Dedifferentiated amniotic fluid mesenchymal stem cell (primary cell): ENCODE measurements at regions not wholly inside any gene's neighbourhood (a gene's known extent, or its start where the extent isn't known, plus 50 kb on each side); places are given as distances from the start of the nearest gene placed in this dataset.
A peak's percentile ranks its signal among the peaks of the same experiment; 100 is the strongest.
"Not testable (repeated sequence)": the region's sequence is repeated elsewhere in the genome, so short reads cannot be mapped to it uniquely, and the experiment has no call there.

Source experiments
- DNase-seq: peaks from one replicate; pipeline ENCODE4 v3.0.0-alpha.2; 2016; ENCODE audit errors: extremely low spot score

DNA sequence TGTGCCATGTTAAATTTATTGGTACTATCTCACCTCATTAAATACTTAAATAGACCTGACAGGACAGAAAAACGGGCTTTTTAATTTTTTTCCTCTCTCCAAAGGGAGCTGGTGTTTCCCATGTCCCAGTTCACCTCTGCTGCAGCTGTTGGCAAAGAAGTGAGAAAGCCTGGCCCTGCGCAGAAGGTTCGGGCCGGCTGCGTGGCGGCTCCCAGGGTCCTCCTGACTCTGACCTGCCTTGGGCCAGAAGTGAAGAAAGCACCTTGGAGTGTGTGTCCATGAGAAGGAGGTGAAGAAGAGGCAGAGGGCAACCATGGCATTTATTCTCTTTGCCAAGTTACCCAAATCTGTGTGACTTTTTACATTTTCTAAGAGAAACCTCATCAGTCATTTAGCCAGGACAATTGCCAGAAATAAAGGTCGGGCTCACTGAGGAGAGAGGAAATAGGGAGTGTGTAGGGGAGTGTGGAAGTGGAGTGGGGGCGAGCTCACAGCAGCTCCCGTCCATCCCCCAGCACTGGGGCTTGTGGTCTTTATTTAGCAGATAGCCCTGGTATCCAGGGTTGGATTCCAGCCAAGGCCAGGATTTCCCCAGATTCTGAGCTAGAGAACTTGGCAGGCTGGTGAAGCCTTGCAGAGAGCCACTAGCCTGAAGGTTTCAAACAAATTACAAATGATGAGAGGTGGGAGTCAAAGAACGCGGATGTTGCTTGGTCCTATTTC is 102.4 kb upstream of the CADM1 start:
- DNase-seq, result peak; percentile 26

DNA sequence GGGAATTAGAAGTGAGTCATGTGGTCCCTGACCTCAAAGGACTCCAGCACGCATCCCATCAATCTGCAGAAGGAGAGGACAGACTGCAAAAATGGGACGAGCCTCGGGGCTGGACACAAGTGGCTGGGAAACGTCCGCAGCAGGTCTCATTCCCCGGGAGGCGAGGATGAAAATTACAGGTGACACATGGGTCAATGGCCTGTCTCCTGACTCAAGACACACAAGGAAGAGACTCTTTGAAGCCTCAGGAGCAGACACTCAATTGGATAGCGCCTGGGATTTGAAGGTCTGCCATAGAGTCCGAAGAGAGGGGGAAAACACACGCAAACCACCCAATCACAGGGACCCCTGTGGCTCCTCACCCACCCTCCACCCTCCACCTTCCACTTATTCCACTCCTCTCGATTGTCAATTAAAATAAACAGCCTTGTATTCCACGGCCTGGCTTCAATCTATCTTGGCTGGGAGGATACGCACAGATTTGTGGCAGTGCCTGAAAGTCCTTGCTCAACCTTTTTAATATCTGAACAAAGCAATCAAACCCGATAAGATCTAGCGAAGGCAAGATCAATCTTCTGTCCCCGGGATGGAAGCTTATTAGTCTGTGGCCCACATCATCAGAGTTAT is 101.8 kb upstream of the CADM1 start:
- DNase-seq, result no peak

DNA sequence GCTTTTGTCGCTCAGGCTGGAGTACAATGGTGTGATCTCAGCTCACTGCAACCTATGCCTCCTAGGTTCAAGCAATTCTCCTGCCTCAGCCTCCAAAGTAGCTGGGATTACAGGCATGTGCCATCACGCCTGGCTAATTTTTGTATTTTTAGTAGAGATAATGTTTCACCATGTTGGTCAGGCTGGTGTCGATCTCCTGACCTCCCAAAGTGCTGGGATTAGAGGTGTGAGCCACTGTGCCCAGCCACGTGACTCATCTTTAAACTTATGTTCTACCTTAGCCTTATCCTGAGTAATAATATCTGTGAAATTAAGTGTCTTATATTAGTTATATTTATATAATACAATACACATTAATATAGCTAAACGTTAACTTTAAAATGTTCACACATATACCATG is 101.2 kb upstream of the CADM1 start:
- DNase-seq, result not testable (repeated sequence)

DNA sequence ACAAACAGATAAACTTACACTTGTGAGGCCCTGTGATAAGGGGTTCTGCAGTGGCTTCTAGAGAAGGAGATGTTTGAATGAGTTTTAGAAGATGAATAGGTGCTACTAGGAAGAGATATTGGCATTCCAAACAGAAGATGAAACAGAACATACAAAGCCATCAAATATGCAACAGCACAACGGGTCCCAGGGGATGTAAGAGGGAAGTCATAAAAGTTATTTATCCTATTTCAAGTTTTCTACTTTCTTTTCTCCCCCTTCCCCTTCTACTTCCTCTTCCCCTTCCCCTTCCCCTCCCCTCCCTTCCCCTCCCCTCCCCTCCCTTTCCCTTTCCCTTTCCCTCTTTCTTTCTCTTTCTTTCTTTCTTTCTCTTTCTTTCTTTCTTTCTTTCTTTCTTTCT is 94.9 kb upstream of the CADM1 start:
- no peak for DNase-seq

DNA sequence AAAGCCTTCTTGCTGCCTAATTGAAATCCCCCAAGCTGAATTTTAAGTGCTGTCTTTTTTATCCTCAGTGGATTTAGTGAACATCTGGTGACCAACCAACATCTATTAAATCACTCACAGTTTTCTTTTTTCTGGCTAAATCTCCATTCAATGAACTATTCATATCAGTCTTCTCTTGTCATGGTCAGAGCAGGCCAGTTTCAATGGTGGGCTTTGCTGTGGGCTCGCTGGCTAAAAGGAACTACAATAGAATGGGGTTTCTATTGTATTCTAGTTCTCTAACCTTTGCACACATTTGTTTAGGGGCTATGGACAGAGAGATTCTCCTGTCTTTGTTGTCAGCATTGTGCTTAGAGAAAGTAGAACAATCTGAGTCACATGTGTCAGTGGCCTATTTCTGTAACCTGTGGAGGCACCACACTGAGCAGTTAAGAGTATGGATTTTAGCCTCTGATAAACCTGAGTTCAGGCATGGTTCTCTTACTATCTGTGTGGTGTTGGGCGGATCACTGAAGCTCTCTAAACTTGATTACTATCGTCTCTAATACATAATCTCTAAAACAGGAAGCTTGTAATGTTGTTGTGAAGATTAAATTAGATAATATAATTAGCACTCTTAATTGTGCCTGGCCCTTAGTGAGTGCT is 94.2 kb upstream of the CADM1 start:
- DNase-seq, result no peak

DNA sequence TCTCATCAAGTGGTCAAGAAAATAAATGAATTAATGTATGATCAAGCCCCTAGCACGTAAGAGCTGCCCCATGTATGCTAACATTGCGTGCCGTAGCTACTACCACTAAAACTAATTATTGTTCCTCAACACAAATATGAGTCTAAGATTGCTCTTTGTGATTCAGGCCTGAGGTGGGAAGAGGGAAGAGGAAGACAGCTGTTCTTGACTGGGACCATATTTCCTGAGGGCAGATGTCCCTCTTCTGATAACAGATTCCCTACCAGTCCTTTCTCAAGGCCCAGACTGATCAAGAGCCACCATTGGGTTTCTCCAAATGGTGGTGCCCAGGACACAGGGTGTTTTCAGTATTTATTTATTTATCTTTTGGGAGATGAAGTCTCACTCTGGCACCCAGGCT is 87.2 kb upstream of the CADM1 start:
- no peak for DNase-seq

DNA sequence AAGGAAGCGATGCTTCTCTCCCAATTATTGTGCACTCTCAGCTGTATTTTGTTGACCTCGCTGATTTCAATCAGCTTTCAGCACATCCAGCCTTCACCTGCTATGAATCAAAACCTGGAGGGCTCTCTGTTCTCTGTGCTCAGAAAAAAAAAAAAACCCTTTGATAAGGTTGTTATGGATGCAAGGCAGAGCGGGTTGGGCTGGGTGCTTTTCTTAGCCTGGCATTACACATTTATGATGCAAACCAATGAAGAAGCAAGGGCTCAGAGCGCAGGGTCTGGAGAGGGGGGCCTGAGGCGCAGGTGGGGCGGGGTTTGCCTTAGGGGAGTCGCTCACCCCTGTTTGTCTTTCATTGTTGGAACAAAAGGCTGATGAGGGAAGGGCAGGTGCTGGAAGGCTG is 86.0 kb upstream of the CADM1 start:
- DNase-seq, result no peak

DNA sequence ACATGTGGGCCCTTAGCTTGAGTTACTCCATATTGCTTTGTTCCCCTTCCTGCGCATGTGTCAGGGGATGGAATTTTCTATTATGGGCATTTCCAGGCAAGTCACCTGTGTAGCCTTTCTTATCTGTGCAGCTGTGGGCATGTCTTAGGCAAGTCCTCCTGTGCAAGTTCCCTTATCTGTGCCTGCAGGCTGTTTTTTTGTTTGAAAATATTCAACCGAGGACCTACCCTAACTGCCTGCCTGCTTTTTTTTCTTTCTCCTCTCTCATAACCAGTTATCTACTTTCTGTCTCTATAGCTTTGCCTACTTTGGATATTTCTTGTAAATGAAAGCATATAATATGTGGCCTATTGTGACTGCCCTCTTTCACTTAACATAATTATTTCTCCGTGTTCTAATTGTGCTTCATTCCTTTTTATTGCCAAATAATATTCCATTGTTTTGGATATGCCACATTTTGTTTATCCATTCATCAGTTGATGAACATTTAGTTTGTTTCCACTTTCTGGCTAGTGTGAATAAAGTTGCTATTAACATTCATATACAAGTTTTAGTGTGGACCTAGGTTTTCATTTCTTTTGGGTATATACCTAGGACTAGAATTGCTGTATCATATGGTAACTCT is 83.6 kb upstream of the CADM1 start:
- DNase-seq, result no peak

DNA sequence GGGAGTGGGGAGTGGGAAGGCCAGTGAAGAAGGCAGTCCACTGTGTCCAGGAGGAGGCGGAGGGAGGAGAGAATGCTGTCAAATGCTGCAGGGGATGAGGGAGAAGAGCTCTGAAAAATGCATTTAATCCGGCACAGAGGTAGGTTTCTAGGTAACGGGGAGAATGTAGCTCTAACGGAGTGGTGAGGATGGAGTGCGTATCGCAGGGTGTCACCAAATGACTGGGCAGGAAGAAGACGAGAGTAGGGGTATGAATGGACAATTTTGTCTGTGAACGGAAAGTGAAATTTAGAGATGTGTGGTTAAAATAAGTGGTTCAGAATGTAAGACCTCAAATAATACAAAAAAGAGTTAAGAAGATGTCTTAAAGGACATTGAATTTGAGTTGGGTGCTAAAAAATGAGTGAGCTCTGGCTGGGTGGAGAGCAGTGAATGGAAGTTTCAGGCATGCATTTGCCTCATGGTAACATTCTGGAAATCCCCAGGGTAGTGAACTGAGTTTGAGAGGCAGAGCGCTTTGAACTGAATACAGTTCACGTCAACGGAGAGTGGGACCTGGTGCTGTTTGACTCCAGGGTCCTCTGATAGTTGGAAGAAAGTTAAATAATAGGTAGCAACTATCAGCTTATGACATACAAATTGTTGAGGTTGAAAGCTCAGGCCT is 81.3 kb upstream of the CADM1 start:
- no peak for DNase-seq

DNA sequence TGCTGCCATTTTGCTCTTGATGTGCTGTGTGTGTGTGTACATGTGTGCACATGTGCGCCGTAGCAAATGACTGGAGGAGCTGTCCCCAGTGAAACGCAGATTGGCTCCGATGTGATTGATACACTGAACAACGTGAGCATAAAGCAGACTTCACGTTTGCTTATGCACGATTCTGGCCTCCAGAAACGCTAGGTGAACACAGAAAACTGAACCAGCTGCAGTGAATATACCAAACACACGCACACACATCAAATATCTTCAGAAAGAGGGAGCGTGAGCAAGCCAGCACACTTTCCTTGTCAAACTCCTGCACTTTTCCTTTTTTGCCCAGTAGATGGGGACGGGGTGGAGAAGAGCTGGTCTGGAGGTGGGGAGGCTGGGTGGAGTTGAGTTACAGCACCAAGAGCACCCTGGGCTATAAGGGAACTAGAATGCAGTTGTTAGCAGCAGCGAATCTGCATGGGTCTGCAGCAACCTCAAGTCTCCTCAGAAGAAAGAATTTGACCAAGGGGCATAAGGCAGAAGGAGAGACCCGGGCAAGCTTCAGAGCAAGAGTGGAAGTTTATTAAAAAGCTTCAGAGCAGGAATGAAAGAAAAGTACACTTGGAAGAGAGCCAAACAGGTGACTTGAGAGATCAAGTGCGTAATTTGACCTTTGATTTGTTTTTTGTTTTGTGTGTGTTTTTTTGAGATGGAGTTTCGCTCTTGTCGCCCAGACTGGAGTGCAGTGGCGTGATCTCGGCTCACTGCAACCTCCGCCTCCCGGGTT is 77.8 kb upstream of the CADM1 start:
- DNase-seq, result no peak

DNA sequence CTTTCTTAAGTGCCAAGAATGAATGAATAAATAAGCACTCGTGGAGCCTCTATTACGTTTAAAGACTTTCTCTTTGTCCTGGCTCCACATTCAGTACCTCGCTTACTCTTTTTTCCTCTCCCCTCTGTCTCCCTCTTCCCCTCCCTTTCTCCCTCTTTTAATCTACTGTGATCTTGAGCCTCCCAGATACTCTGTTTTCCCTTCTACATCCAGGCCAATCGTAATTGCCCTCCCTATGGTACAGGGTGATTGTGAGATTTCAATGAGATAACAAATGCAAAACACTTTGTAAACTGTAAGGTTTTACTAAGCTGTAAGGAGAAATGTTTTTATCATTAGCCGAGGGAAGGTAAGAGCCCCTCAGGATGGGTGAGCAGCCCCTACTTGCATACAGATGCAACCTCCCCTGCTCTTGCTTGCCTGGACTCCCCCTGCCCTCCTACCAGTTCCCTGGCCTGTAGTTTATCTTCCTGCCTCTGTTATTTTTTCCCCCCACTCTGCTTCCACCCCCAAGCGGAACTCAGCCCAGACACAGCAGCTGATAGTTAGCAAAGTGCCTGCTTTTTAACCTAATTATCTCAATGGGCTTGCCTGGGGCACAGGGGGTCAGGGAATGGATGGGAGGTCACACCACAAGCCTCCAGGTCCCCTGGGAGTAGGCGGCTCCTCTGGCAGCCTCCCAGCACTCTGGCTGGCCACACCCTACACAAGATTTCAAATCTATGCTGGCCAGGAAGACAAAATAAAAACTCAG is 76.9 kb upstream of the CADM1 start:
- DNase-seq, result no peak

DNA sequence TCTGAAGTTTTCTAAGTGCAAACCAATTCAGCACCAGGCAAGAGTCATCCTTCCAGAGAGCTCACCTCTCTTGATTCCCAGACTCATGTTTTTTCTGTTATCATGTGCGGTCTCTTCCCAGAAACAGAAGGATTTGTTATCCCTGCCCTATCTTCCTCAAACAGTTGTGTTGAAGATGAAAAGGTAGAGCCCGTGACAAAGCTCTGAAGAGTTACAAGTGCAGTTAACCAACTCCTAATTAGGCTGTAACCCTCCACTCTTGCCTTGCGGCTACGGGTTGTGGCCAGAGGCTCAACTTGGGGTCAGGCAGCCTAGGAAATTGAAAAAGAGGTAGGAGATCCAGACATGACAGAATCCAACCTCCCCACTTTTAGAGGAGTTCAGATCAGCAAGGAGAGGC is 76.2 kb upstream of the CADM1 start:
- DNase-seq, result no peak

DNA sequence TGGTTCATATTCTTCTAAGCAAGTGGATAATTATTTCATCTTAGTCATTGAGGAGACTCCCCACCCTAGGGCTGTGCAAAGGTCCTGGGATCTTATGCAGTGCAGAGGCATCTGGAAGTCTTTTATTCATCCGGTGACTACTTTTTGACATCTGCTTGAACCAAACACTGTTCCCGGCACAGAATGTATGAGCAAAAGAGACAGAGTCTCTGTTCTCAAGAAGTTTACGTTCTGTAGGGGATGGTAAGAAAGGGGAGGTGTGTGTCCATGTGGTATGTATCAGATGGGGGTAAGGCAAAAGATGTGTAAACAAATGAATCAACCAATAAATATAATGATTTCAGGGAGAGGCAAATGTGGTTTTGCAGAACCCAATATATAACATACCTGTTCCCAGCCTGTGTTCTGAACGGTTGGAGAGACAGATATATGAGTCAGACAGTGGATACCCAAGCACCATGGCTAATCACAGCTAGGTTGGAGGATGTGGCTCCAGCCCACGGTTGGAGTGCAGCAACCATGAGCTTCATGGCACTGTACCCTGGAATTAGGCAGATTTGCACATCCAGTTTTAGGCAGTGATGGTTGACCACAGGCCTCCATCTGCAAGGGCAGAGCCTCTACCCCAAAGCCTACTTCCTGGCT is 75.1 kb upstream of the CADM1 start:
- no peak for DNase-seq

DNA sequence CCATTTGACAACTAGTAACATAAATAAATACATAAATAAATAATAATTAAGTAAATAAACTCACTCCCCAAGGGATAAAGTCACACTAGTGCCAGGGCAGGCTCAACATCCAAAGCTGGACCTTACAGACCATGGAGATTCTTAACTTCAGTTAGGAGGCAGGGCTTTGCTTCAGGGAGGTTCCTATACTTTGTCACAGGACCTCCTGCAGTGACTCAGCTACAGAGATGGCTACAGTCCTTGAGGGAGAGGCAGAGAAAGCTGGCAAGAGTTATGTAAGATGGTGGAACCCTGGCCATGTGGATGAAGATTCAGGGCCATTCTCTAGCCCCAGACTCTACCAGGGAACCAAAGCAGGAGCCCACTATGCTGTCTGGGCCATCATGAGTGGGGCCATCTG is 74.1 kb upstream of the CADM1 start:
- DNase-seq, result no peak

DNA sequence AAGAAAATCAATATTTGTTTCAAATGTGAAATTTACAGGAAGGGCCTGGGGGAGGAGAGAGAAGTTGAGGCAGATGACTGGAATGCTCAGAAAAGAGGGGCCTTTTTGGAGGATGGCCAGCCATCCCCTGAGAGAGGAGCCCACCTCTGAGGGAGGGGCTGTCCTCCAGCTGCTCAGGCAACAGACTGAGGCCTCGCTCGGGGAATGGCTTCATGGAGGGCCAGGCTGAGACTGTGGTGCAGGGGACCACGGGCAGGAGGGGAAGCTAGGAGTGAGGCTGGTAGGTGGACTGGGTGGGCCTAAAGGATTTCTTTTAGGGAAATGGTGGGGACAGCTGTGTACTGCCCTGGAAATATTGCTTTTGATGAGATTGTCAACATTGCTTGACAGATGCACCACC is 73.5 kb upstream of the CADM1 start:
- DNase-seq, result no peak

DNA sequence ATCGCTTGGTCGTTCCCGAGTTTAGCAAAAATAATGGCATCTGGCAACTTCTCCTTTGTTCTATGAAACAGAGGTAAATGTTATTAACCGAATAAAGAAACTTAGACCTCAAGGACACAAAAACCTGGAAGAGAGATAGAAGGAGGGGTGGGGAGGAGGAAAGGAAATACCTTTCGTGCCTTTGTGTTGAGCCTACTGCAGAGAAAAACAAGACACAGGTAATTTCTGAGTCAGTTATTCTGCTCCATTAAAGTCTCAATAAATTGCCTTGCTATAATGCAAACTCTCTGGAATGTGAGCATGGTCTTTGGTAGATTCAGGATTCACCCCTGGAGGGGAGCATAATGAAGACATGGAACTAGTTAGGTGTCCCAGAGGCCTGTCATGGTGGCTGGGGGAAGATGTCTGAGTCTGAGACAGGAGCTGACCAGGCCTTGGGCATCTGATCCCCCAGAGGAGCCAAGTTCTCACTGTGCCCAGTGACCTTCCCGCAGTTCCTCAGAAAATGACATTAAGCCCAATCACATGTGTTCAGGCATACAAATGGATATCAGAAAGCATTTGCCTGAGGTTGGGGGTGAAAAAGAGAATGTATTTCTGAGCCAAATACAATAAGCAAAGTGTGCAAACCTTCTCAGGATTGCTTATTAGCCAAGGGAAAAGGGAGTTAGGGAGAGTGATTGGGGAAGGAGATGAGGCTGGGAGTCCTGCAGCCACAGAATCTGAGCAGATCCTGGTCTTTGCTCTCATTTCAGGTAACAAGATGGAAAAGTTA is 72.6 kb upstream of the CADM1 start:
- no peak for DNase-seq

DNA sequence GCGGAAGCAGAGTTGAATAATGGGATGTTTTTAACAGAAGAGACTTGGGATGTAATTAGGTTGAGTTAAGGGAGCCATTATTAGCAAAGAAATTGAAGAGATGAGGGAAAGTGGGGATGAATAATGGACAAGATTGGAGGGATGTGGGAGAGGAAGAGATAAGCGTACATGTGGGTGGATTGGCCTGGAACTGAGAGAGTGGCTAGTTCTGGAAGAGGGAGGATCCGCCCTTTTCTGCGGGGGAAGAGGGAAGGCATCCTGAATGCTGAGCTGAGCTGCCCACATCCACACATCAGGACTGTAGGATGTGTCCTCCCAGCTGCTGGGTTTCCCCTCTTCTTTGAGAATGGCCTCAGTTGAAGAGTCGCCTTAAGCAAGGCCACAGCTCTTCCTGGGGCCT is 68.3 kb upstream of the CADM1 start:
- no peak for DNase-seq

DNA sequence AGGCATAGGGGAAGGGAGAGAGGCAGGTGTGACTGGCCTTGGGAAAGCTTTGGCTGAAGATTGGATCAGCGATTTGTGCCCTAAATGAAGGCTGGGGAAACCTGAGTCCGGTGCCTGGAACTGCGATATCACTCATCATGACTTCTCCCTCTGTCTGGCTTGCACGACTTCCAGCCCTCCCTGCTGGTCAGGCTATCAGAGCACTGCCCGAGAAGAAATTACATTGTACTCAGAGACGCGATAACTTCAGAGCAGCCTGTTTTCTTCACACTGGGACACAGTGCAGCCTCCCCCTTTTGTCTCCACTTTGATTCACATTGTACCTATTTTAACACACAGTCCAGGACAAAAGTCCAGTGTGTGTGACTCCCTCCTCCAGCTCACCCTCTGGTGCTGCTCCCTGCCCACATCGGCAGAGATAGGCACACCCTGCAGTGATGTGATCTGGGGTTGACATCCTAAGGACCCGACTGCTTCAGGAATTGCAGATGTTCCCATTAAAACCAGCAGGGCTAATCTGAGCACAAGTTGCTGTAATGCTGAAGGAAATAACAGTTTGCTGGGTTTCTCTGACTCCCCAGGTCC is 62.1 kb upstream of the CADM1 start:
- DNase-seq, result no peak

DNA sequence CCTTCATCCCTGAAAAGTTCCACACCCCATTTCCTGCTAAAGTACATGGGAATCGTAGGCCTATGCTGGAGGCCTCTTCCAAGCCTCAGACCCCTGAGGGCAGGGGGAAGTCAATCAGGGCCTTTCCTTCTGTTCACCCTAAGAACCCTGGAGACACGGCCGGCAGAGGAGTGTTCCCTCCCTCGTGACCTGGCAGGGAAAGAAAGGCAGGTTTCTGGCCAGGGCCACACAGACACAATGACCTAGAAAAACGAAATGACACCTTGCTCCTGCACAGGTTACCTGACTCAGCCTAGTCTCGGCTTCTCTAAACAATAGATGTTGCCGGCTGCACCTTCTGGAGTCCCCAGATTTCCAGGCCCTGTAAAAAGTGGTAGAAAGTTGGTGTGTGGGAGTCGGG is 60.6 kb upstream of the CADM1 start:
- DNase-seq, result no peak
